HepG2 (cell line): ENCODE measurements at regions not wholly inside any gene's neighbourhood (a gene's known extent, or its start where the extent isn't known, plus 50 kb on each side); places are given as distances from the start of the nearest gene placed in this dataset.

Experiments used
- ATAC-seq: fragments of 200-7000 bp; cut with Tn5 transposase; 3 replicates; pipeline ENCODE4 v1.9.1; 2020; ENCODE audit warnings: mild to moderate bottlenecking, moderate library complexity
- BruUV-seq: library from RNA; stranded (reverse); fragments of 400-500 nt; replicated peaks from 2 replicates; lab custom pipeline; 2021; lab: Mats Ljungman, UMichigan
- CTCF ChIA-PET: fragments of 300-600 bp; formaldehyde crosslinking; extraction: SDS; loops from one replicate; lab custom pipeline; 2021; ENCODE audit warnings: low total read pairs, inconsistent platforms, low intra/inter-chr PET ratio; lab: Yijun Ruan, JAX
- POLR2A ChIA-PET: fragments of 350-600 bp; sonication (Branson Sonifier 250); formaldehyde crosslinking; loops from one replicate; lab custom pipeline; 2020; ENCODE audit warnings: antibody characterized with exemption, inconsistent platforms; lab: Yijun Ruan, JAX
- DNase-seq: peaks from one replicate; pipeline ENCODE4 v3.0.0-alpha.2; 2015; ENCODE audit warnings: low spot score
- FAIRE-seq: peaks from 3 replicates; lab custom pipeline; 2011; peaks lifted over from hg19 to GRCh38; lab: Jason Lieb, UNC
- H2AFZ ChIP-seq: one replicate; pipeline ENCODE4 v1.6.1; 2011; ENCODE audit warnings: low read length, inconsistent platforms
- H3K27ac ChIP-seq: fragments of 300-600 bp; 3 replicates; pipeline ENCODE4 v1.8.0; 2011; ENCODE audit warnings: mixed run types, mild to moderate bottlenecking, mixed read lengths, low read length, inconsistent platforms; ENCODE audit not compliant: insufficient read depth; ENCODE audit errors: extremely low read length
- H3K27me3 ChIP-seq, 2 experiments: fragments of 200-600 bp in 1 of 2; 2 replicates in 1 of 2; 3 replicates in 1 of 2; pipeline versions ENCODE4 v1.6.0 to v1.8.0; 2011; ENCODE audit warnings: low read length in 2 of 2, mild to moderate bottlenecking in 2 of 2, moderate library complexity in 2 of 2, inconsistent platforms in 1 of 2; ENCODE audit not compliant: insufficient read depth in 2 of 2, control insufficient read depth in 1 of 2
- H3K36me3 ChIP-seq, 2 experiments: fragments of 200-600 bp in 1 of 2; replicated peaks in 1 of 2; 2 replicates in 1 of 2; 3 replicates in 1 of 2; pipeline versions ENCODE4 v1.5.1 to v1.8.0; 2011; ENCODE audit warnings: low read length in 2 of 2, inconsistent platforms in 1 of 2; ENCODE audit not compliant: insufficient read depth in 2 of 2, control insufficient read depth in 1 of 2
- H3K4me1 ChIP-seq: 2 replicates; pipeline ENCODE4 v1.5.1; 2012; ENCODE audit warnings: low read length, inconsistent platforms; ENCODE audit not compliant: insufficient read depth
- H3K4me2 ChIP-seq: 2 replicates; pipeline ENCODE4 v1.6.0; 2011; ENCODE audit warnings: low read depth, low read length, inconsistent platforms
- H3K4me3 ChIP-seq, 3 experiments: fragments of 200-600 bp in 1 of 3; sonication (generic), shearing (Covaris generic) in 1 of 3; replicated peaks in 1 of 3; 2 replicates each; pipeline ENCODE4 v1.5.1; 2011 to 2016; ENCODE audit warnings: low read length in 3 of 3, inconsistent platforms in 2 of 3, low read depth in 2 of 3, mild to moderate bottlenecking in 2 of 3, control low read depth in 1 of 3, mixed read lengths in 1 of 3; ENCODE audit not compliant: insufficient read depth in 1 of 3
- H3K79me2 ChIP-seq: one replicate; pipeline ENCODE4 v1.6.1; 2011; ENCODE audit warnings: low read length, inconsistent platforms; ENCODE audit not compliant: insufficient read depth
- H3K9ac ChIP-seq: 2 replicates; pipeline ENCODE4 v1.6.0; 2011; ENCODE audit warnings: mild to moderate bottlenecking, low read depth, low read length, inconsistent platforms; ENCODE audit not compliant: insufficient read depth
- H3K9me3 ChIP-seq: 2 replicates; pipeline ENCODE4 v1.5.1; 2012; ENCODE audit warnings: mild to moderate bottlenecking, low read length
- H4K20me1 ChIP-seq: 2 replicates; pipeline ENCODE4 v1.6.0; 2011; ENCODE audit warnings: inconsistent platforms, mild to moderate bottlenecking, low read length, moderate library complexity; ENCODE audit not compliant: insufficient read depth
- CREB3 ChIP-seq: sonication (generic); formaldehyde crosslinking; IDR thresholded peaks from 2 replicates; pipeline ENCODE4 v1.5.0; 2020; ENCODE audit warnings: missing genetic modification reagents
- ELF4 ChIP-seq: sonication (generic); formaldehyde crosslinking; IDR thresholded peaks from 2 replicates; pipeline ENCODE4 v1.5.0; 2020; ENCODE audit warnings: missing genetic modification reagents, mild to moderate bottlenecking, moderate library complexity, borderline replicate concordance
- GLMP ChIP-seq: sonication (generic); formaldehyde crosslinking; IDR thresholded peaks from 2 replicates; pipeline ENCODE4 v1.9.0; 2021; ENCODE audit warnings: missing genetic modification reagents, mild to moderate bottlenecking, borderline replicate concordance
- HNF4A ChIP-seq: sonication (generic); formaldehyde crosslinking; IDR thresholded peaks from 2 replicates; pipeline ENCODE4 v1.4.0; 2020; ENCODE audit warnings: missing genetic modification reagents
- PRDM4 ChIP-seq: sonication (generic); formaldehyde crosslinking; IDR thresholded peaks from 2 replicates; pipeline ENCODE4 v1.9.0; 2021; ENCODE audit warnings: missing genetic modification reagents, borderline replicate concordance
- REPIN1 ChIP-seq: sonication (generic); formaldehyde crosslinking; IDR thresholded peaks from 2 replicates; pipeline ENCODE4 v1.8.0; 2022; ENCODE audit warnings: missing genetic modification reagents, low read depth, mild to moderate bottlenecking, borderline replicate concordance
- TBP ChIP-seq: sonication (generic); formaldehyde crosslinking; IDR thresholded peaks from 2 replicates; pipeline ENCODE4 v1.5.0; 2020; ENCODE audit warnings: missing genetic modification reagents
- WIZ ChIP-seq: sonication (generic); formaldehyde crosslinking; IDR thresholded peaks from 2 replicates; pipeline ENCODE4 v1.5.1; 2020; ENCODE audit warnings: mild to moderate bottlenecking, missing genetic modification reagents
- YEATS2 ChIP-seq: sonication (generic); formaldehyde crosslinking; IDR thresholded peaks from 2 replicates; pipeline ENCODE4 v1.4.0; 2020; ENCODE audit warnings: missing genetic modification reagents, borderline replicate concordance
- ZFP62 ChIP-seq: sonication (generic); formaldehyde crosslinking; IDR thresholded peaks from 2 replicates; pipeline ENCODE4 v1.4.0; 2020; ENCODE audit warnings: missing genetic modification reagents
- ZNF160 ChIP-seq: sonication (generic); formaldehyde crosslinking; IDR thresholded peaks from 2 replicates; pipeline ENCODE4 v1.8.0; 2022; ENCODE audit warnings: mild to moderate bottlenecking, inconsistent platforms, missing genetic modification reagents
- ZNF333 ChIP-seq: sonication (generic); formaldehyde crosslinking; IDR thresholded peaks from 2 replicates; pipeline ENCODE4 v1.4.0; 2020; ENCODE audit warnings: mild to moderate bottlenecking, missing genetic modification reagents, borderline replicate concordance
- WGBS: methylation state at CpG from one replicate; pipeline ENCODE4 v1.1.6; 2017; ENCODE audit warnings: low lambda C conversion rate; 5-methylcytosine and 5-hydroxymethylcytosine counted together
- in situ Hi-C: cut with HindIII; loops from 2 replicates; pipeline ENCODE4 v1.10.0; 2017; ENCODE audit warnings: low pct_unique_long_range_greater_than_20kb; ENCODE audit not compliant: extremely low pct_ligation_motif_present
- intact Hi-C: fragments of 100-400 bp; cut with micrococcal nuclease; formaldehyde crosslinking; loops from one replicate; pipeline ENCODE4 v1.10.0; 2022; ENCODE audit not compliant: unreplicated experiment

DNA sequence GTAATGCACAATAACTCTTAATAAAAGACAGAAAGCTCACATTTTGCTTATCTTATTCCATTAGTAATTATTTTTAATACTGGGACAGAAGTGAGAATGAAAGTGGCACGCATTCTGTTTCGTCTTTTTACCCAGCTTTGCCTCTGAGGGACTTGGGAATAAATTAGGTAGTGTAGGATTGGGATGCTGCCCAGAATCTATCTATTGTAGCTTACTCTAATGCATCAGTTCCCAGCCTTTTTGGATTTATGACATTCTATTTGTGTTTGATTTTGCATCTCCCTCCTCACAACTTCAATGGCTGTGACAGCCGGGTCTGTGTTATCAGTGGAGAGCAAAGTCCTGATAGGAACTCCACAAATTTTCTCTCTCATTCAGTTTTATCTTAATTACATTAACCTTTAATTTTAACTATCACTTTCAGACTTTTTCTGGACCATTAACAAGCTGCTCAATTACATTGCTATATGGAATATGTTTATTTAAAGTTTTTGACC, 62.9 kb upstream of the TULP4 start:
- no peaks in the 10 kb centered on the region for H3K27me3 ChIP-seq
- no peak overlapping the region; the same call in 1 of the 2 replicates for H3K4me2 ChIP-seq
- DNase-seq (no peak), FAIRE-seq (no peak), ATAC-seq (peak; percentile 59)
- H3K9ac ChIP-seq, result no peak overlapping the region
- peaks cover 15% of the 10 kb centered on the region for H3K4me1 ChIP-seq
- in situ Hi-C loops (no loop called here), intact Hi-C loops (no loop called here)
- no peaks in the 10 kb centered on the region for H3K9me3 ChIP-seq
- CTCF ChIA-PET, result no interaction called here
- H3K79me2 ChIP-seq, result peaks cover 87% of the 10 kb centered on the region
- BruUV-seq, result no TSS peak
- WGBS, result 67% methylated on average over 3 of the region's 3 CpGs
- H2AFZ ChIP-seq, result no peak overlapping the region
- H4K20me1 ChIP-seq, result peaks cover 6% of the 10 kb centered on the region
- peaks cover 1 to 40% of the 10 kb centered on the region in 2 experiments; a peak in 4 of 5 replicates for H3K36me3 ChIP-seq
- POLR2A ChIA-PET, result interaction anchor here (1.3 kb wide), 1 partner anchor 16 kb away, joined by 3 read pairs; no protein-coding TSS in a partner anchor
- no peak overlapping the region for H3K27ac ChIP-seq
- TF ChIP-seq ZNF333 (no peak), CREB3 (CRISPR knock-in tag) (no peak), REPIN1 (CRISPR knock-in tag) (no peak), HNF4A (CRISPR knock-in tag) (peak; percentile 32; the same call in 1 of the 2 replicates), ELF4 (CRISPR knock-in tag) (peak; percentile 64; the same call in 1 of the 2 replicates)
- H3K4me3 ChIP-seq, result no peak overlapping the region

DNA sequence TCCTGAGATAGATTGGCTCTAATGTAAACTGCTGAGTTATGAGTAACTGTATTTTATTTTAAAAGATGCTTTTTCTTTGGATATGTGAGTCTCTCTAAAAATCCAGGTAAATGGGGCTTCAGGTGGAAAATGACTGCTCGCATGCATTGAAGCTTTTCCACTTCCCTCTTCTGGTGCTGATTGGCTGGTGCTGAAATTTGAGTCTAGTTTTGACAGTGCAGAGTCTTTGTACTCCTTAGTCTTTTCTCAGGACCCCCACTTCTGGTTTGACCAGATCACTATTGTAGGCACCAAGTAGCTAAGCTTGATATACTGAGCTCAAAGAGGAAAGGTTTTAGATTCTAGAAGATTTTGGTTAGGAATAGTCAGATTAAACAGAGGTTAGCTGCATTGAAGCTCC, 60.7 kb upstream of the TULP4 start:
- H3K9ac ChIP-seq, result no peak overlapping the region
- no peak overlapping the region for H2AFZ ChIP-seq
- intact Hi-C loops, result no loop called here
- H3K36me3 ChIP-seq, result peaks cover 1 to 28% of the 10 kb centered on the region in 2 experiments; a peak in 4 of 5 replicates
- no peaks in the 10 kb centered on the region for H3K9me3 ChIP-seq
- ATAC-seq (no peak), FAIRE-seq (no peak), DNase-seq (no peak)
- no peak overlapping the region for H3K4me3 ChIP-seq
- H3K27ac ChIP-seq, result no peak overlapping the region
- 100% methylated on average over 1 of the region's 1 CpG for WGBS
- TF ChIP-seq YEATS2 (CRISPR knock-in tag), result no peak
- TF ChIP-seq ZNF160 (CRISPR knock-in tag), result no peak
- TF ChIP-seq WIZ (CRISPR knock-in tag), result no peak
- no peak for TF ChIP-seq GLMP (CRISPR knock-in tag)
- no peak for TF ChIP-seq ZFP62 (CRISPR knock-in tag)
- no peak for TF ChIP-seq TBP
- no peak for TF ChIP-seq PRDM4
- ChIA-PET POLR2A (no interaction called here), CTCF (no interaction called here)
- peaks cover 29% of the 10 kb centered on the region for H3K4me1 ChIP-seq
- peaks cover 6% of the 10 kb centered on the region for H4K20me1 ChIP-seq
- H3K4me2 ChIP-seq, result no peak overlapping the region
- BruUV-seq, result no TSS peak
- H3K79me2 ChIP-seq, result peaks cover 90% of the 10 kb centered on the region
- in situ Hi-C loops, result no loop called here
- H3K27me3 ChIP-seq, result no peaks in the 10 kb centered on the region
